BE2C (cell line): ENCODE measurements at regions not wholly inside any gene's neighbourhood (a gene's known extent, or its start where the extent isn't known, plus 50 kb on each side); places are given as distances from the start of the nearest gene placed in this dataset.
"Not testable (repeated sequence)": the region's sequence is repeated elsewhere in the genome, so short reads cannot be mapped to it uniquely, and the experiment has no call there.

Experiments
- DNase-seq: peaks from one replicate; pipeline ENCODE4 v3.0.0-alpha.2; 2020
- H3K27me3 ChIP-seq: fragments of 250-450 bp; sonication (Bioruptor Pico); 2 replicates; pipeline ENCODE4 v1.5.1; 2020; ENCODE audit warnings: mild to moderate bottlenecking
- H3K36me3 ChIP-seq: fragments of 250-450 bp; sonication (Bioruptor Pico); 2 replicates; pipeline ENCODE4 v1.5.1; 2020; ENCODE audit warnings: mild to moderate bottlenecking
- H3K4me1 ChIP-seq: fragments of 250-450 bp; sonication (Bioruptor Pico); 2 replicates; pipeline ENCODE4 v1.5.1; 2020
- H3K4me3 ChIP-seq: 2 replicates; pipeline ENCODE4 v1.5.1; 2011; ENCODE audit warnings: low read depth, low read length
- H3K9me3 ChIP-seq: fragments of 250-450 bp; sonication (Bioruptor Pico); 2 replicates; pipeline ENCODE4 v1.5.1; 2020

- DNase-seq: peak; percentile 3
- not testable (repeated sequence) for H3K4me3 ChIP-seq, H3K27me3 ChIP-seq, H3K36me3 ChIP-seq, H3K9me3 ChIP-seq, H3K4me1 ChIP-seq
These were observed 645.1 kb downstream of the FAM72C start for GRCh38 chr1:143326662-143327061.

- H3K4me3 ChIP-seq, H3K27me3 ChIP-seq, H3K36me3 ChIP-seq, H3K4me1 ChIP-seq, H3K9me3 ChIP-seq, DNase-seq: not testable (repeated sequence)
These were observed 660.6 kb downstream of the FAM72C start for GRCh38 chr1:143311154-143311553.
